GM12873 (cell line): ENCODE measurements at regions not wholly inside any gene's neighbourhood (a gene's known extent, or its start where the extent isn't known, plus 50 kb on each side); places are given as distances from the start of the nearest gene placed in this dataset.

ENCODE experiments used
- TF ChIP-seq, protein P1 (sequence below): IDR thresholded peaks from 2 replicates; pipeline ENCODE4 v1.5.1; 2012; ENCODE audit warnings: low read depth, mild to moderate bottlenecking, moderate library complexity, low read length, control low read depth; ENCODE audit not compliant: insufficient read depth; ENCODE audit errors: missing control alignments

DNA sequence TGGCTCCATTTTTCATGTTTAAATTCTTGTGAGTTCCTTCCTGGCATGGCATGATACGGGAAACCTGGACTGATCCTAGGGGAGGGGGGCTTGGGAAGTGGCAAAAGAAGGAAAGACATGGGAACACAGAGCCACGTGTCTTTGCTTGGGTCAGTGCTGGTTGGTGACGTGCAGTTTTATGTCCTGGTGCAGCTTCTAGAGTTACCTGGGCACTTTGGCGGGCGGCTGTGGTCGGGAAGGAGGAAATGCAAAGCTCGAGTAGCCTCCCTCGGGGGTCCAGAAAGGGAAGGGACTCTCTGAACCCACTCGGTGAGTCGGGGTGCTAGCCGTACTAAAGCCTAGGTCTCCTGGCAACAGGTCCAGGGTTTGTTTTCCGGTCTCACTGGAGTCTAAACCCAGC lies 94.6 kb downstream of the APOB start:
- TF ChIP-seq, protein P1, sequence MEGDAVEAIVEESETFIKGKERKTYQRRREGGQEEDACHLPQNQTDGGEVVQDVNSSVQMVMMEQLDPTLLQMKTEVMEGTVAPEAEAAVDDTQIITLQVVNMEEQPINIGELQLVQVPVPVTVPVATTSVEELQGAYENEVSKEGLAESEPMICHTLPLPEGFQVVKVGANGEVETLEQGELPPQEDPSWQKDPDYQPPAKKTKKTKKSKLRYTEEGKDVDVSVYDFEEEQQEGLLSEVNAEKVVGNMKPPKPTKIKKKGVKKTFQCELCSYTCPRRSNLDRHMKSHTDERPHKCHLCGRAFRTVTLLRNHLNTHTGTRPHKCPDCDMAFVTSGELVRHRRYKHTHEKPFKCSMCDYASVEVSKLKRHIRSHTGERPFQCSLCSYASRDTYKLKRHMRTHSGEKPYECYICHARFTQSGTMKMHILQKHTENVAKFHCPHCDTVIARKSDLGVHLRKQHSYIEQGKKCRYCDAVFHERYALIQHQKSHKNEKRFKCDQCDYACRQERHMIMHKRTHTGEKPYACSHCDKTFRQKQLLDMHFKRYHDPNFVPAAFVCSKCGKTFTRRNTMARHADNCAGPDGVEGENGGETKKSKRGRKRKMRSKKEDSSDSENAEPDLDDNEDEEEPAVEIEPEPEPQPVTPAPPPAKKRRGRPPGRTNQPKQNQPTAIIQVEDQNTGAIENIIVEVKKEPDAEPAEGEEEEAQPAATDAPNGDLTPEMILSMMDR: no peak

DNA sequence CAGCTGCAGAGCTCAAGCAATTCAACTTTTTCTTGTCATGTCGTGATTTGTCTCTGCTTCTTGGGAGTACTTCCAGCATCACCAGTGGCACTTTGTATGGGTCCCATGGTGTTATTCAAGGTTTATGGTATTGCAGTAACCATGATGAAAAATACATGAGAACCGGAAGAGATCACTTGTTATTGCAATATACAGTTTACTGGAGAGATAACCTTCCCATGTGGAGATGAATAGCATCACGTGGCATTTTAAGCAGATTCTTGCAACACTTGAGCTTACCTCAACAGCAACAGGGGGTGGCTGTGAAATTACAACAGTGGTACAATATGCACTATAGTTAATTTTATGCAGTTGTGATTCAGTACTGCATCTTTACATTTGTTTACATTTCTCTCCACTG lies 97.4 kb downstream of the APOB start:
- TF ChIP-seq, protein P1: no peak

DNA sequence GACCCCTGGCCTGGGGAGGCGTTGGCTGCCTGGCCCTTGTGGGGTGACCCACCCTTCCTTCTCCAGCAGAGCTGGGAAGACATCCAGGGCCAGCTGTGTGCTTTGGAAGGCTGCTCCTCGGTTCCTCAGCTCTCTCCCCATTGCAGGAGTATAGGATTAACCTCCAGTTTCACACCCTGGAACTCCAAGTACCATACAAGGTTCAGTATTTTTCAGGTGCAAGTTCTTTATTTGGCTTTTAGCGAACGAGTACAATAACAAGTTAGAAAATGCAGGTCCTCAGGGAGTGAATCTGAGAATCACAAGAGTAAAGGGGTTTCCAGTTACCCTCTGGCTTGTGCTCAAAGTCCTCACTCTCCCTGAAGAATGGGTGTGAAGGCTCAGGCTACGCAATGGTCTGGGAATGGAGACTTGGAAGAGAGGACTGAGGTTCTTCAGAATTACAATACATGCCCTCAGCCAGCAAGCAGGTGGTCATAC lies 101.2 kb downstream of the APOB start:
- TF ChIP-seq, protein P1: no peak

DNA sequence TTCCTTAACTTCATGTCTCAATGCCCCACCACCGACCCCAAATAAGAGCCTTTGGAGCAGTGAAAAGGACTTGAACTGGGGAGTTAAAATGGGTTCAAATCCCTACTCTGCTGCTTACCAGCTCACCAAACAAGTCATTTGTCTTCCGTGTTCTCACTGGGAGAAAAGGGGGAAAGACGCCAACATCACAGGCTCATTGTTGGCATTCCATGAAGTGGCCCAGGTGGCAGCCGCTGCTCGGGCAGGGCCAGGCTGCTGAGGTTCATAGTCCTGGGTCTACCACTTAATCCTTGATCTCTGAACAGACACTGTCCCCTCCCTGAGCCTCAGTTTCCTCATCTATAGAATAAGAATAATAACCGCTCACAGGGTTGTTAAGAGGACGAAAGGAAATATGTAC lies 103.0 kb downstream of the APOB start:
- TF ChIP-seq, protein P1: no peak

DNA sequence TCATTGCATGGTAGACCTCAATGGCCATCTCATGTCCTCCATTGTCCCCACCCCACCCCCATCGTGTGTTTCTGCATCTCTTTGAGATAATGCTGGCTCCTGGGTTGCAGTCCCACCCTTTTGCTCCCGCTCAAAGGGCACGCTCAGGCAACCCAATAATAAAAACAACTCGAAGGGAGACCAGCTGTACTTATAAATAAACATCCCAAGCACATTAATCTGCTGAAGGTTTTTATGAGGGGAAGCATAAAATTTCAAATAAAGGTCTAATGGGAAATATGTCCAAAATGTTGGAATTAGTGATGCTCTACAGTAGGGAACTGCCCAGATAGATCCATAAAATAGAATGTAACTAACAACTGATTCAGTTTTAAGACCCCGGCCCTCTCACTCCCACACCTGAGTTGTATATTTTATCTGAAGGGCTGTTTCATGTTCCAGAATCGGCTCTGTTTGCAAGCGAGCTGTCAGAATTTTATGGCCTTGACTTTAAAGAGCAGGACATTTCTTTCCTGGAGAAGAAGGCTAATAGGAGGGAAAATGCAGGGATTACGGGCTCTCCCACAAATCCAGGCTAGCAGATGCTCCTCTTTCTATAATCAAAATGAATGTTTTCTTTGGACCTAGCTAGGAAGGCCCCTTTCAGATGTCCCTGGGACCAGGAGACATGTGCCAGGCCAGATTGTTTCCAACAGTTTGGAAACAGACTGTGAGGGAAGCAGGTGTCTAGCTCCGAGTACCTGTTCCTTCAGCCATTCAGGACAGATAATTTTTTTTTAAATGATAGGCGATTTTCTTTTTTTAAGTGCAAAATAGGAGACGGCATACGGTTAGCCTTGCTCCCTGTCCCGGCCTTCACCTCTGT lies 103.7 kb downstream of the APOB start:
- TF ChIP-seq, protein P1: no peak

DNA sequence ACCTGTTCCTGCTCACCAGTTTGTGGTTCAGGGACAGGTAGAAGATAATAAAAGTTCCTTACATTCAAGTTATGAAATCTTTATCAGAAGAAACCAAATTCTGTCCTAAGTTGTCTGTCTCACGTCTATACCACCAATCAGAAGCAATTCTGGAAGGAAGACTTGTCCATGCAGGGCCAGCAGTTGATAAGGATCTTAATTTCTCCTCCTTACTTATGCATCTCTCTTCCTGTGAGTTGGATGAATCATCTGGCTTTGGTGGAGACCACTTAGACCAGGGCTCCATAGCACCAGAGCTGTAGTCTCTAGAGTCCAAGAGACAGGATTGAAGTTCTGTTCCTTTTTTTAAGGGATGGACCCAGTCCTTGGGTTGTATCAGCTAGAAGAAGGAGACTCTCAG lies 106.5 kb downstream of the APOB start:
- TF ChIP-seq, protein P1: no peak

DNA sequence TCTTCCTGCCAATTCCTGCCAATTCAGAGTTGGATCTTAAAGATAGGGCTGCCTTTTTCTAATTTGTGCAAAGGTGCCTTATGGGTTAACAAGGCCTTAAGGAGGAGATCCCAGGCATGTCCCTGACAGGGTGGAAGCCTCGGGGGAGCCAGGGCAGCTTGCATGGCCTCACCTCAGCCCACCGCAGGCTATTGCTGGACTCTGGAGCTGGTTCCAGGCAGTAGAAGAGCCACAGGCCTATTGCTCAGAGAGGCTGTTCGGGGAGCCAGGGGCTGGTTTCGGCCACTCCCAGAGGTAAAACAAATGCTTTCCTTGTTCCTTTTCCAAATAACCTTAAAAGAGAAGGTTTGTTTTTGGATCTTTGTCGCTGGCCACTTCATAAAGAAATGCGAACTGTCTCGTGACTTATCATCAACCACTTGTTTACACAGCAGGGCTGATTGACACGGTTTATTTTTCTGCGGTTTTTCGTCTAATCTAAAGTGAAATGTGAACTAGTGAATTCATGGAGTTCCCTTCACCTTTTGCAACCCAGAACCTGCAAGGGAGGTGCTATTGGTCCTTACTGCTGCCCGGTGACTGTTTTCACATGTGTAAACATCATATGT lies 108.6 kb downstream of the APOB start:
- TF ChIP-seq, protein P1: no peak
